ENCODE measurements at regions not wholly inside any gene's neighbourhood (a gene's known extent, or its start where the extent isn't known, plus 50 kb on each side); places are given as distances from the start of the nearest gene placed in this dataset.
"Not testable (repeated sequence)": the region's sequence is repeated elsewhere in the genome, so short reads cannot be mapped to it uniquely, and the experiment has no call there.

GRCh38 chr2:111264956-111265355 lies 144.2 kb downstream of the BCL2L11 start:
- TF ChIP-seq CTCF, POLR2A (IDR thresholded peaks at IDR 0.05): not testable (repeated sequence)

Measured in esophagus squamous epithelium (tissue), 4 donors.